IMR-90 (cell line): ENCODE measurements at regions not wholly inside any gene's neighbourhood (a gene's known extent, or its start where the extent isn't known, plus 50 kb on each side); places are given as distances from the start of the nearest gene placed in this dataset.

Source experiments
- ATAC-seq: fragments of 200-7000 bp; cut with Tn5 transposase; 2 replicates; pipeline ENCODE4 v1.9.1; 2020; ENCODE audit warnings: low read depth, mild to moderate bottlenecking, moderate library complexity
- BruUV-seq: library from RNA; stranded (reverse); fragments of 400-500 nt; replicated peaks from 2 replicates; lab custom pipeline; 2021; lab: Mats Ljungman, UMichigan
- CTCF ChIA-PET: fragments of 300-600 bp; formaldehyde crosslinking; extraction: SDS; loops from one replicate; lab custom pipeline; 2021; ENCODE audit warnings: antibody characterized with exemption; lab: Yijun Ruan, JAX
- POLR2A ChIA-PET: fragments of 300-600 bp; sonication (Branson Sonifier 250); formaldehyde crosslinking; loops from one replicate; lab custom pipeline; 2022; ENCODE audit warnings: antibody characterized with exemption; ENCODE audit not compliant: unreplicated experiment; lab: Charles Lee
- DNase-seq: peaks from one replicate; pipeline ENCODE4 v3.0.0; 2013
- H2AFZ ChIP-seq: replicated peaks from 2 replicates; pipeline ENCODE3; 2013; ENCODE audit warnings: low read length, mild to moderate bottlenecking; ENCODE audit not compliant: poor library complexity
- H2AK5ac ChIP-seq: 2 replicates; pipeline ENCODE4 v1.6.1; 2013; ENCODE audit warnings: low read depth, low read length, inconsistent platforms
- H2AK9ac ChIP-seq: replicated peaks from 2 replicates; pipeline ENCODE3; 2013; ENCODE audit warnings: mild to moderate bottlenecking, low read depth, low read length, moderate library complexity; ENCODE audit not compliant: poor library complexity
- H2BK120ac ChIP-seq: 2 replicates; pipeline ENCODE4 v1.6.1; 2013; ENCODE audit warnings: low read depth, low read length, inconsistent platforms
- H2BK15ac ChIP-seq: 3 replicates; pipeline ENCODE4 v1.6.1; 2013; ENCODE audit warnings: low read depth, low read length, inconsistent platforms
- H2BK20ac ChIP-seq: 2 replicates; pipeline ENCODE4 v1.6.1; 2013; ENCODE audit warnings: low read depth, mild to moderate bottlenecking, inconsistent platforms, low read length, moderate library complexity
- H2BK5ac ChIP-seq: 2 replicates; pipeline ENCODE4 v1.6.1; 2013; ENCODE audit warnings: mild to moderate bottlenecking, low read depth, low read length, inconsistent platforms; ENCODE audit not compliant: poor library complexity, severe bottlenecking
- H3K14ac ChIP-seq: replicated peaks from 2 replicates; pipeline ENCODE4 v1.6.1; 2013; ENCODE audit warnings: low read depth, low read length, inconsistent platforms
- H3K18ac ChIP-seq: 2 replicates; pipeline ENCODE4 v1.6.1; 2013; ENCODE audit warnings: low read depth, low read length, control low read depth
- H3K23ac ChIP-seq: 2 replicates; pipeline ENCODE4 v1.6.1; 2013; ENCODE audit warnings: low read depth, low read length, inconsistent platforms
- H3K27ac ChIP-seq: 2 replicates; pipeline ENCODE4 v1.5.1; 2013; ENCODE audit warnings: mild to moderate bottlenecking, control low read depth, low read length; ENCODE audit not compliant: insufficient read depth
- H3K27me3 ChIP-seq: 2 replicates; pipeline ENCODE4 v1.6.1; 2013; ENCODE audit warnings: low read length; ENCODE audit not compliant: control insufficient read depth, insufficient read depth
- H3K36me3 ChIP-seq: 2 replicates; pipeline ENCODE4 v1.6.1; 2013; ENCODE audit warnings: low read length, mixed read lengths; ENCODE audit not compliant: control insufficient read depth, insufficient read depth
- H3K4ac ChIP-seq: 2 replicates; pipeline ENCODE4 v1.6.1; 2013; ENCODE audit warnings: low read depth, low read length, inconsistent platforms
- H3K4me1 ChIP-seq: 2 replicates; pipeline ENCODE4 v1.6.1; 2013; ENCODE audit warnings: low read length, mixed read lengths; ENCODE audit not compliant: control insufficient read depth, insufficient read depth
- H3K4me2 ChIP-seq: 2 replicates; pipeline ENCODE4 v1.6.1; 2013; ENCODE audit warnings: low read depth, mild to moderate bottlenecking, control low read depth, low read length, moderate library complexity
- H3K4me3 ChIP-seq: 2 replicates; pipeline ENCODE4 v1.5.1; 2013; ENCODE audit warnings: low read depth, mild to moderate bottlenecking, control low read depth, low read length, moderate library complexity; ENCODE audit not compliant: insufficient read depth
- H3K56ac ChIP-seq: 2 replicates; pipeline ENCODE4 v1.6.1; 2013; ENCODE audit warnings: low read length, inconsistent platforms; ENCODE audit not compliant: insufficient read depth; ENCODE audit errors: extremely low read depth
- H3K79me1 ChIP-seq, 2 experiments: 2 replicates each; pipeline ENCODE4 v1.6.1; 2013; ENCODE audit warnings: low read length in 2 of 2, inconsistent platforms in 1 of 2, low read depth in 1 of 2
- H3K9ac ChIP-seq: 2 replicates; pipeline ENCODE4 v1.6.1; 2013; ENCODE audit warnings: low read depth, low read length, control low read depth
- H3K9me1 ChIP-seq: 2 replicates; pipeline ENCODE4 v1.6.1; 2013; ENCODE audit warnings: low read length, inconsistent platforms; ENCODE audit not compliant: insufficient read depth
- H3K9me3 ChIP-seq: 2 replicates; pipeline ENCODE4 v1.6.1; 2013; ENCODE audit warnings: low read length; ENCODE audit not compliant: control insufficient read depth, insufficient read depth
- H4K20me1 ChIP-seq: 2 replicates; pipeline ENCODE4 v1.6.1; 2013; ENCODE audit warnings: low read length, inconsistent platforms; ENCODE audit not compliant: insufficient read depth
- H4K5ac ChIP-seq: 2 replicates; pipeline ENCODE4 v1.6.1; 2013; ENCODE audit warnings: mild to moderate bottlenecking, low read depth, low read length, control low read depth
- H4K8ac ChIP-seq, 2 experiments: 2 replicates each; pipeline ENCODE4 v1.6.1; 2013; ENCODE audit warnings: low read depth in 2 of 2, low read length in 2 of 2, control low read depth in 1 of 2, inconsistent platforms in 1 of 2
- H4K91ac ChIP-seq: 2 replicates; pipeline ENCODE4 v1.6.1; 2013; ENCODE audit warnings: low read depth, low read length, inconsistent platforms; ENCODE audit not compliant: insufficient read depth
- BHLHE40 ChIP-seq: fragments of 150-350 bp; IDR thresholded peaks from 2 replicates; pipeline ENCODE4 v1.6.1; 2016; ENCODE audit warnings: mild to moderate bottlenecking, low read depth, low read length
- CHD1 ChIP-seq: IDR thresholded peaks from 2 replicates; pipeline ENCODE4 v1.6.1; 2012; ENCODE audit warnings: low read depth, low read length, improper control_type of control experiment
- FOS ChIP-seq: fragments of 150-350 bp; IDR thresholded peaks from 2 replicates; pipeline ENCODE4 v1.6.1; 2016; ENCODE audit warnings: low read depth, low read length
- MAFK ChIP-seq: IDR thresholded peaks from 2 replicates; pipeline ENCODE4 v1.6.1; 2012; ENCODE audit warnings: low read depth, low read length, improper control_type of control experiment
- MAZ ChIP-seq: IDR thresholded peaks from 2 replicates; pipeline ENCODE4 v1.6.1; 2012; ENCODE audit warnings: low read depth, mild to moderate bottlenecking, low read length, improper control_type of control experiment, moderate library complexity, borderline replicate concordance
- MXI1 ChIP-seq: IDR thresholded peaks from 2 replicates; pipeline ENCODE4 v1.6.1; 2012; ENCODE audit warnings: low read depth, mild to moderate bottlenecking, low read length, moderate library complexity, borderline replicate concordance
- POLR2A ChIP-seq: IDR thresholded peaks from 2 replicates; pipeline ENCODE4 v1.6.1; 2012; ENCODE audit warnings: mild to moderate bottlenecking, low read depth, low read length
- RAD21 ChIP-seq: IDR thresholded peaks from 2 replicates; pipeline ENCODE4 v1.6.1; 2012; ENCODE audit warnings: low read length, improper control_type of control experiment
- RCOR1 ChIP-seq: IDR thresholded peaks from 2 replicates; pipeline ENCODE4 v1.6.1; 2012; ENCODE audit warnings: mild to moderate bottlenecking, low read length, improper control_type of control experiment; ENCODE audit not compliant: insufficient replicate concordance
- RFX5 ChIP-seq: IDR thresholded peaks from 2 replicates; pipeline ENCODE4 v1.8.0; 2012; ENCODE audit warnings: low read depth, mild to moderate bottlenecking, low read length, moderate library complexity
- SMC3 ChIP-seq: fragments of 150-350 bp; IDR thresholded peaks from 2 replicates; pipeline ENCODE4 v1.6.1; 2016; ENCODE audit warnings: low read depth, mild to moderate bottlenecking, antibody characterized with exemption, low read length, moderate library complexity
- WGBS, 2 experiments: methylation state at CpG; one replicate each; pipeline versions ENCODE4 v1.1.5 to v1.1.7; 2013; ENCODE audit warnings: missing lambda C conversion rate in 2 of 2; ENCODE audit not compliant: insufficient read length in 1 of 2; ENCODE audit errors: extremely low coverage in 2 of 2; 5-methylcytosine and 5-hydroxymethylcytosine counted together
- dilution Hi-C: fragments of 300-500 bp; cut with HindIII; formaldehyde crosslinking; loops from one replicate; pipeline ENCODE4 v1.14.3; 2018; ENCODE audit warnings: low sequenced_read_pairs; ENCODE audit not compliant: unreplicated experiment
- in situ Hi-C: fragments of 300-500 bp; cut with MboI; formaldehyde crosslinking; loops from 3 replicates; pipeline ENCODE4 v1.14.3; 2019; ENCODE audit warnings: low sequenced_read_pairs, inconsistent platforms, mixed read lengths
- intact Hi-C: fragments of 100-400 bp; cut with micrococcal nuclease; formaldehyde crosslinking; loops from 2 replicates; pipeline ENCODE4 v1.10.0; 2022
- TF ChIP-seq, protein P1 (sequence below): fragments of 150-350 bp; IDR thresholded peaks from 2 replicates; pipeline ENCODE4 v1.6.1; 2017; ENCODE audit warnings: mild to moderate bottlenecking, antibody characterized with exemption, low read length, low read depth
- TF ChIP-seq, protein P2 (sequence below): conservative IDR thresholded peaks from 2 replicates; pipeline ENCODE4 v1.5.1; 2012; ENCODE audit warnings: mild to moderate bottlenecking, low read depth, low read length, improper control_type of control experiment
- TF ChIP-seq, protein P3 (sequence below): fragments of 150-350 bp; IDR thresholded peaks from 2 replicates; pipeline ENCODE4 v1.6.1; 2016; ENCODE audit warnings: low read depth, mild to moderate bottlenecking, low read length, moderate library complexity, borderline replicate concordance

DNA sequence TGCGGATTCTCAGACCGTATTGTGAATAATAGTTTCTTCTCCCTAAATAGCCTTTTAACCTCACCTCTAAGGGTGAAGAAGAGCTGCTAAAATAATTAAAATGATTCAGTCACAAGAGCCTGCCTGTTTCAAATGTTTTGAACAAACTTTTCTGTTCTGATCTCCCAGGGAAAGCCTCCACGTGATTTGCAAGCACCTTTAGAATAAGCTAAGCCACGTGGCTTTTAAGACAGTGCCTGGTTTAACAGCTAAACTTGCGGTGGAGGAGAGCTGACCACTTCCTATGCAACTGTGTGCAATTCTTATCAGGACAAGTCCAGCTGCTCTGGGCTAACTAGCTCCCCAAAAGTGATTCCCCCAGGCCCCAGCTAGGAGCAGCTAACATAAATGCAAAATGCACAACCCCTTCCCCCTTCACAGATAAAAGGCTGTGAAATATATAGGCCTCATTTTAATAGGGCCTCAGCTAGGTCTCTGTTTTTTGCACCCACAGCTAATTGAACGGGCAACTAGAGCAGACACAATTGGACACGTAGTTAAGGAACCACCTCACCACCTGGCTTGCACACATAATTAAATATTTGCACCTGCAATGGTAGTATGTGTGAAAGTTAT lies 401.2 kb upstream of the NR2F2 start:
- no peak overlapping the region for H2BK20ac ChIP-seq
- no peaks in the 10 kb centered on the region for H3K27me3 ChIP-seq
- no peak overlapping the region for H4K5ac ChIP-seq
- H3K9ac ChIP-seq: no peak overlapping the region
- H3K56ac ChIP-seq: no peak overlapping the region
- intact Hi-C loops: no loop called here
- H2AK5ac ChIP-seq: no peak overlapping the region
- no peak overlapping the region for H2BK5ac ChIP-seq
- no peak overlapping the region for H3K4me3 ChIP-seq
- in situ Hi-C loops: no loop called here
- no TSS peak for BruUV-seq
- dilution Hi-C loops: no loop called here
- no peak overlapping the region for H2AK9ac ChIP-seq
- no peak overlapping the region for H2BK15ac ChIP-seq
- no peaks in the 10 kb centered on the region for H3K79me1 ChIP-seq
- H4K20me1 ChIP-seq: no peaks in the 10 kb centered on the region
- no peak overlapping the region for H3K23ac ChIP-seq
- ATAC-seq: no peak
- H2AFZ ChIP-seq: no peak overlapping the region
- H3K4ac ChIP-seq: no peak overlapping the region
- H3K4me2 ChIP-seq: no peak overlapping the region
- TF ChIP-seq POLR2A: no peak
- no peak for TF ChIP-seq CHD1
- no peak for TF ChIP-seq MAFK
- no peak for TF ChIP-seq MAZ
- TF ChIP-seq, protein P1, sequence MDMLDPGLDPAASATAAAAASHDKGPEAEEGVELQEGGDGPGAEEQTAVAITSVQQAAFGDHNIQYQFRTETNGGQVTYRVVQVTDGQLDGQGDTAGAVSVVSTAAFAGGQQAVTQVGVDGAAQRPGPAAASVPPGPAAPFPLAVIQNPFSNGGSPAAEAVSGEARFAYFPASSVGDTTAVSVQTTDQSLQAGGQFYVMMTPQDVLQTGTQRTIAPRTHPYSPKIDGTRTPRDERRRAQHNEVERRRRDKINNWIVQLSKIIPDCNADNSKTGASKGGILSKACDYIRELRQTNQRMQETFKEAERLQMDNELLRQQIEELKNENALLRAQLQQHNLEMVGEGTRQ: no peak
- no peak for TF ChIP-seq BHLHE40
- TF ChIP-seq RCOR1: no peak
- no peak for TF ChIP-seq SMC3
- TF ChIP-seq RAD21: no peak
- TF ChIP-seq FOS: no peak
- no peak for TF ChIP-seq RFX5
- TF ChIP-seq, protein P2, sequence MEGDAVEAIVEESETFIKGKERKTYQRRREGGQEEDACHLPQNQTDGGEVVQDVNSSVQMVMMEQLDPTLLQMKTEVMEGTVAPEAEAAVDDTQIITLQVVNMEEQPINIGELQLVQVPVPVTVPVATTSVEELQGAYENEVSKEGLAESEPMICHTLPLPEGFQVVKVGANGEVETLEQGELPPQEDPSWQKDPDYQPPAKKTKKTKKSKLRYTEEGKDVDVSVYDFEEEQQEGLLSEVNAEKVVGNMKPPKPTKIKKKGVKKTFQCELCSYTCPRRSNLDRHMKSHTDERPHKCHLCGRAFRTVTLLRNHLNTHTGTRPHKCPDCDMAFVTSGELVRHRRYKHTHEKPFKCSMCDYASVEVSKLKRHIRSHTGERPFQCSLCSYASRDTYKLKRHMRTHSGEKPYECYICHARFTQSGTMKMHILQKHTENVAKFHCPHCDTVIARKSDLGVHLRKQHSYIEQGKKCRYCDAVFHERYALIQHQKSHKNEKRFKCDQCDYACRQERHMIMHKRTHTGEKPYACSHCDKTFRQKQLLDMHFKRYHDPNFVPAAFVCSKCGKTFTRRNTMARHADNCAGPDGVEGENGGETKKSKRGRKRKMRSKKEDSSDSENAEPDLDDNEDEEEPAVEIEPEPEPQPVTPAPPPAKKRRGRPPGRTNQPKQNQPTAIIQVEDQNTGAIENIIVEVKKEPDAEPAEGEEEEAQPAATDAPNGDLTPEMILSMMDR: no peak
- TF ChIP-seq, protein P3, sequence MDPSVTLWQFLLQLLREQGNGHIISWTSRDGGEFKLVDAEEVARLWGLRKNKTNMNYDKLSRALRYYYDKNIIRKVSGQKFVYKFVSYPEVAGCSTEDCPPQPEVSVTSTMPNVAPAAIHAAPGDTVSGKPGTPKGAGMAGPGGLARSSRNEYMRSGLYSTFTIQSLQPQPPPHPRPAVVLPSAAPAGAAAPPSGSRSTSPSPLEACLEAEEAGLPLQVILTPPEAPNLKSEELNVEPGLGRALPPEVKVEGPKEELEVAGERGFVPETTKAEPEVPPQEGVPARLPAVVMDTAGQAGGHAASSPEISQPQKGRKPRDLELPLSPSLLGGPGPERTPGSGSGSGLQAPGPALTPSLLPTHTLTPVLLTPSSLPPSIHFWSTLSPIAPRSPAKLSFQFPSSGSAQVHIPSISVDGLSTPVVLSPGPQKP: no peak
- no peak for TF ChIP-seq MXI1
- H3K4me1 ChIP-seq: no peaks in the 10 kb centered on the region
- H3K36me3 ChIP-seq: no peaks in the 10 kb centered on the region
- no peak overlapping the region for H4K91ac ChIP-seq
- H4K8ac ChIP-seq: no peak overlapping the region
- no peaks in the 10 kb centered on the region for H3K9me3 ChIP-seq
- H3K9me1 ChIP-seq: no peaks in the 10 kb centered on the region
- no CpG with 5 or more reads among the region's 7 CpGs for WGBS, 2 experiments
- POLR2A ChIA-PET: no interaction called here
- H2BK120ac ChIP-seq: no peak overlapping the region
- H3K14ac ChIP-seq: no peak overlapping the region
- H3K18ac ChIP-seq: no peak overlapping the region
- peak; percentile 38 for DNase-seq
- CTCF ChIA-PET: interaction anchor here (1.3 kb wide), 1 partner anchor 10 kb away, joined by 4 read pairs; no protein-coding TSS in a partner anchor
- no peak overlapping the region for H3K27ac ChIP-seq
